Mammary epithelial cell (primary cell): ENCODE measurements at regions not wholly inside any gene's neighbourhood (a gene's known extent, or its start where the extent isn't known, plus 50 kb on each side); places are given as distances from the start of the nearest gene placed in this dataset.

Source experiments
- CTCF ChIP-seq, 2 donors: IDR thresholded peaks in 1 of 2; conservative IDR thresholded peaks in 1 of 2; 2 replicates each; pipeline ENCODE4 v1.5.1; 2011 to 2012; ENCODE audit warnings: inconsistent platforms in 2 of 2, low read length in 2 of 2, mild to moderate bottlenecking in 2 of 2, control low read depth in 1 of 2, low read depth in 1 of 2; ENCODE audit not compliant: insufficient read depth in 1 of 2; ENCODE audit errors: extremely low read depth in 1 of 2
- EZH2 ChIP-seq: IDR thresholded peaks from 2 replicates; pipeline ENCODE4 v1.6.1; 2012; ENCODE audit warnings: low read length, inconsistent platforms, borderline replicate concordance

GRCh38 chr5:1735320-1735970, 64.2 kb downstream of the MRPL36 start:
- no peak for TF ChIP-seq EZH2
- no peak for TF ChIP-seq CTCF (conservative IDR thresholded peaks at IDR 0.05 in 1 of 2, IDR thresholded peaks at IDR 0.05 in 1 of 2; ENCODE audit: extremely low read depth in 1 of 2, insufficient read depth in 1 of 2, low read depth in 1 of 2, low read length in 2 of 2)
